OCI-LY1 (cell line): ENCODE measurements at regions not wholly inside any gene's neighbourhood (a gene's known extent, or its start where the extent isn't known, plus 50 kb on each side); places are given as distances from the start of the nearest gene placed in this dataset.

ENCODE experiments used
- H2AFZ ChIP-seq: fragments of 200-600 bp; sonication (generic), shearing (Covaris generic); 2 replicates; pipeline ENCODE4 v1.6.0; 2014; ENCODE audit warnings: antibody characterized with exemption, mild to moderate bottlenecking, low read length
- H3F3A ChIP-seq: fragments of 200-600 bp; sonication (generic), shearing (Covaris generic); 2 replicates; pipeline ENCODE4 v1.6.0; 2014; ENCODE audit warnings: mild to moderate bottlenecking, antibody characterized with exemption, low read length, moderate library complexity; ENCODE audit not compliant: insufficient read depth
- H3K27ac ChIP-seq: fragments of 200-600 bp; sonication (generic); 2 replicates; pipeline ENCODE4 v1.5.1; 2014; ENCODE audit warnings: low read length, mixed run types, mild to moderate bottlenecking, low read depth; ENCODE audit not compliant: poor library complexity, severe bottlenecking
- H3K27me3 ChIP-seq: fragments of 200-600 bp; sonication (generic); 2 replicates; pipeline ENCODE4 v1.6.0; 2014; ENCODE audit warnings: antibody characterized with exemption, mild to moderate bottlenecking, low read length, moderate library complexity; ENCODE audit not compliant: insufficient read depth
- H3K36me3 ChIP-seq: fragments of 200-600 bp; sonication (generic); 2 replicates; pipeline ENCODE4 v1.6.1; 2014; ENCODE audit warnings: mild to moderate bottlenecking, antibody characterized with exemption, low read length, moderate library complexity, mixed read lengths; ENCODE audit not compliant: insufficient read depth
- H3K4me1 ChIP-seq: fragments of 200-600 bp; sonication (generic); 2 replicates; pipeline ENCODE4 v1.5.1; 2014; ENCODE audit warnings: mild to moderate bottlenecking, low read length, moderate library complexity; ENCODE audit not compliant: insufficient read depth, severe bottlenecking
- H3K4me2 ChIP-seq: fragments of 200-600 bp; sonication (generic), shearing (Covaris generic); 2 replicates; pipeline ENCODE4 v1.6.1; 2014; ENCODE audit warnings: low read length
- H3K4me3 ChIP-seq: fragments of 200-600 bp; sonication (generic); 2 replicates; pipeline ENCODE4 v1.5.1; 2014; ENCODE audit warnings: low read length, low read depth, mild to moderate bottlenecking, mixed read lengths; ENCODE audit not compliant: poor library complexity, severe bottlenecking
- H3K79me2 ChIP-seq: fragments of 200-600 bp; shearing (Covaris generic); 2 replicates; pipeline ENCODE4 v1.6.1; 2016; ENCODE audit warnings: mixed run types, low read length, mixed read lengths; ENCODE audit not compliant: insufficient read depth
- H3K9ac ChIP-seq: fragments of 200-600 bp; sonication (generic), shearing (Covaris generic); 2 replicates; pipeline ENCODE4 v1.6.1; 2014; ENCODE audit warnings: mild to moderate bottlenecking, low read length, mixed read lengths
- H3K9me2 ChIP-seq: fragments of 200-600 bp; sonication (generic), shearing (Covaris generic); 2 replicates; pipeline ENCODE4 v1.6.1; 2014; ENCODE audit warnings: low read depth, mild to moderate bottlenecking, low read length, mixed read lengths
- H3K9me3 ChIP-seq: fragments of 200-600 bp; shearing (Covaris generic); 2 replicates; pipeline ENCODE4 v1.6.1; 2014; ENCODE audit warnings: low read length, mixed read lengths
- H4K20me1 ChIP-seq: fragments of 200-600 bp; sonication (generic), shearing (Covaris generic); 2 replicates; pipeline ENCODE4 v1.6.0; 2016; ENCODE audit warnings: mild to moderate bottlenecking, low read length; ENCODE audit not compliant: insufficient read depth
- CTCF ChIP-seq: fragments of 200-600 bp; sonication (generic), shearing (Covaris generic); IDR thresholded peaks from 2 replicates; pipeline ENCODE4 v1.5.1; 2017; ENCODE audit warnings: mild to moderate bottlenecking, antibody characterized with exemption, low read length, moderate library complexity, mixed read lengths
- EZH2 ChIP-seq: fragments of 200-600 bp; sonication (generic), shearing (Covaris generic); IDR thresholded peaks from 2 replicates; pipeline ENCODE4 v1.8.0; 2017; ENCODE audit warnings: borderline replicate concordance, mixed run types, mild to moderate bottlenecking, antibody characterized with exemption, low read length, moderate library complexity, mixed read lengths

- Histone ChIP-seq H3K4me2 (no peak overlapping the region), H4K20me1 (no peaks in the 10 kb centered on the region), H3K27me3 (no peaks in the 10 kb centered on the region), H3K9ac (no peak overlapping the region), H3K9me2 (no peaks in the 10 kb centered on the region), H3K36me3 (no peaks in the 10 kb centered on the region), H3K27ac (no peak overlapping the region), H2AFZ (no peak overlapping the region), H3K4me1 (no peaks in the 10 kb centered on the region), H3F3A (no peaks in the 10 kb centered on the region), H3K4me3 (no peak overlapping the region), H3K79me2 (no peaks in the 10 kb centered on the region), H3K9me3 (no peaks in the 10 kb centered on the region)
- TF ChIP-seq CTCF (no peak), EZH2 (no peak)
Measured at GRCh38 chr16:66251476-66252160, 114.9 kb upstream of the CDH5 start.

- Histone ChIP-seq H3K4me1 (no peaks in the 10 kb centered on the region), H3K9ac (no peak overlapping the region), H3K79me2 (no peaks in the 10 kb centered on the region), H3K27ac (no peak overlapping the region), H3K4me3 (no peak overlapping the region), H3K27me3 (no peaks in the 10 kb centered on the region), H3F3A (no peaks in the 10 kb centered on the region), H2AFZ (no peak overlapping the region), H3K9me3 (no peaks in the 10 kb centered on the region), H3K36me3 (no peaks in the 10 kb centered on the region), H3K9me2 (no peaks in the 10 kb centered on the region), H3K4me2 (no peak overlapping the region), H4K20me1 (no peaks in the 10 kb centered on the region)
- TF ChIP-seq CTCF (no peak), EZH2 (no peak)
Measured at GRCh38 chr16:66250686-66251431, 115.6 kb upstream of the CDH5 start.

GRCh38 chr16:66247516-66248481, 118.7 kb upstream of the CDH5 start:
- Histone ChIP-seq H3K27ac (no peak overlapping the region), H4K20me1 (no peaks in the 10 kb centered on the region), H3K79me2 (no peaks in the 10 kb centered on the region), H3K4me2 (no peak overlapping the region), H2AFZ (no peak overlapping the region), H3K4me1 (no peaks in the 10 kb centered on the region), H3K4me3 (no peak overlapping the region), H3K9ac (no peak overlapping the region), H3F3A (no peaks in the 10 kb centered on the region), H3K36me3 (no peaks in the 10 kb centered on the region), H3K9me2 (no peaks in the 10 kb centered on the region), H3K27me3 (no peaks in the 10 kb centered on the region), H3K9me3 (no peaks in the 10 kb centered on the region)
- TF ChIP-seq EZH2 (no peak), CTCF (no peak)
